IMR-90 (cell line): ENCODE measurements at regions not wholly inside any gene's neighbourhood (a gene's known extent, or its start where the extent isn't known, plus 50 kb on each side); places are given as distances from the start of the nearest gene placed in this dataset.

Source experiments
- ATAC-seq: fragments of 200-7000 bp; cut with Tn5 transposase; 2 replicates; pipeline ENCODE4 v1.9.1; 2020; ENCODE audit warnings: low read depth, mild to moderate bottlenecking, moderate library complexity
- BruUV-seq: library from RNA; stranded (reverse); fragments of 400-500 nt; replicated peaks from 2 replicates; lab custom pipeline; 2021; lab: Mats Ljungman, UMichigan
- CTCF ChIA-PET: fragments of 300-600 bp; formaldehyde crosslinking; extraction: SDS; loops from one replicate; lab custom pipeline; 2021; ENCODE audit warnings: antibody characterized with exemption; lab: Yijun Ruan, JAX
- POLR2A ChIA-PET: fragments of 300-600 bp; sonication (Branson Sonifier 250); formaldehyde crosslinking; loops from one replicate; lab custom pipeline; 2022; ENCODE audit warnings: antibody characterized with exemption; ENCODE audit not compliant: unreplicated experiment; lab: Charles Lee
- DNase-seq: peaks from one replicate; pipeline ENCODE4 v3.0.0; 2013
- H2AFZ ChIP-seq: replicated peaks from 2 replicates; pipeline ENCODE3; 2013; ENCODE audit warnings: low read length, mild to moderate bottlenecking; ENCODE audit not compliant: poor library complexity
- H2AK5ac ChIP-seq: 2 replicates; pipeline ENCODE4 v1.6.1; 2013; ENCODE audit warnings: low read depth, low read length, inconsistent platforms
- H2AK9ac ChIP-seq: replicated peaks from 2 replicates; pipeline ENCODE3; 2013; ENCODE audit warnings: mild to moderate bottlenecking, low read depth, low read length, moderate library complexity; ENCODE audit not compliant: poor library complexity
- H2BK120ac ChIP-seq: 2 replicates; pipeline ENCODE4 v1.6.1; 2013; ENCODE audit warnings: low read depth, low read length, inconsistent platforms
- H2BK15ac ChIP-seq: 3 replicates; pipeline ENCODE4 v1.6.1; 2013; ENCODE audit warnings: low read depth, low read length, inconsistent platforms
- H2BK20ac ChIP-seq: 2 replicates; pipeline ENCODE4 v1.6.1; 2013; ENCODE audit warnings: low read depth, mild to moderate bottlenecking, inconsistent platforms, low read length, moderate library complexity
- H2BK5ac ChIP-seq: 2 replicates; pipeline ENCODE4 v1.6.1; 2013; ENCODE audit warnings: mild to moderate bottlenecking, low read depth, low read length, inconsistent platforms; ENCODE audit not compliant: poor library complexity, severe bottlenecking
- H3K14ac ChIP-seq: replicated peaks from 2 replicates; pipeline ENCODE4 v1.6.1; 2013; ENCODE audit warnings: low read depth, low read length, inconsistent platforms
- H3K18ac ChIP-seq: 2 replicates; pipeline ENCODE4 v1.6.1; 2013; ENCODE audit warnings: low read depth, low read length, control low read depth
- H3K23ac ChIP-seq: 2 replicates; pipeline ENCODE4 v1.6.1; 2013; ENCODE audit warnings: low read depth, low read length, inconsistent platforms
- H3K27ac ChIP-seq: 2 replicates; pipeline ENCODE4 v1.5.1; 2013; ENCODE audit warnings: mild to moderate bottlenecking, control low read depth, low read length; ENCODE audit not compliant: insufficient read depth
- H3K27me3 ChIP-seq: 2 replicates; pipeline ENCODE4 v1.6.1; 2013; ENCODE audit warnings: low read length; ENCODE audit not compliant: control insufficient read depth, insufficient read depth
- H3K36me3 ChIP-seq: 2 replicates; pipeline ENCODE4 v1.6.1; 2013; ENCODE audit warnings: low read length, mixed read lengths; ENCODE audit not compliant: control insufficient read depth, insufficient read depth
- H3K4ac ChIP-seq: 2 replicates; pipeline ENCODE4 v1.6.1; 2013; ENCODE audit warnings: low read depth, low read length, inconsistent platforms
- H3K4me1 ChIP-seq: 2 replicates; pipeline ENCODE4 v1.6.1; 2013; ENCODE audit warnings: low read length, mixed read lengths; ENCODE audit not compliant: control insufficient read depth, insufficient read depth
- H3K4me2 ChIP-seq: 2 replicates; pipeline ENCODE4 v1.6.1; 2013; ENCODE audit warnings: low read depth, mild to moderate bottlenecking, control low read depth, low read length, moderate library complexity
- H3K4me3 ChIP-seq: 2 replicates; pipeline ENCODE4 v1.5.1; 2013; ENCODE audit warnings: low read depth, mild to moderate bottlenecking, control low read depth, low read length, moderate library complexity; ENCODE audit not compliant: insufficient read depth
- H3K56ac ChIP-seq: 2 replicates; pipeline ENCODE4 v1.6.1; 2013; ENCODE audit warnings: low read length, inconsistent platforms; ENCODE audit not compliant: insufficient read depth; ENCODE audit errors: extremely low read depth
- H3K79me1 ChIP-seq, 2 experiments: 2 replicates each; pipeline ENCODE4 v1.6.1; 2013; ENCODE audit warnings: low read length in 2 of 2, inconsistent platforms in 1 of 2, low read depth in 1 of 2
- H3K9ac ChIP-seq: 2 replicates; pipeline ENCODE4 v1.6.1; 2013; ENCODE audit warnings: low read depth, low read length, control low read depth
- H3K9me1 ChIP-seq: 2 replicates; pipeline ENCODE4 v1.6.1; 2013; ENCODE audit warnings: low read length, inconsistent platforms; ENCODE audit not compliant: insufficient read depth
- H3K9me3 ChIP-seq: 2 replicates; pipeline ENCODE4 v1.6.1; 2013; ENCODE audit warnings: low read length; ENCODE audit not compliant: control insufficient read depth, insufficient read depth
- H4K20me1 ChIP-seq: 2 replicates; pipeline ENCODE4 v1.6.1; 2013; ENCODE audit warnings: low read length, inconsistent platforms; ENCODE audit not compliant: insufficient read depth
- H4K5ac ChIP-seq: 2 replicates; pipeline ENCODE4 v1.6.1; 2013; ENCODE audit warnings: mild to moderate bottlenecking, low read depth, low read length, control low read depth
- H4K8ac ChIP-seq, 2 experiments: 2 replicates each; pipeline ENCODE4 v1.6.1; 2013; ENCODE audit warnings: low read depth in 2 of 2, low read length in 2 of 2, control low read depth in 1 of 2, inconsistent platforms in 1 of 2
- H4K91ac ChIP-seq: 2 replicates; pipeline ENCODE4 v1.6.1; 2013; ENCODE audit warnings: low read depth, low read length, inconsistent platforms; ENCODE audit not compliant: insufficient read depth
- CEBPB ChIP-seq: IDR thresholded peaks from 2 replicates; pipeline ENCODE4 v1.6.1; 2012; ENCODE audit warnings: low read depth, low read length, improper control_type of control experiment
- CHD1 ChIP-seq: IDR thresholded peaks from 2 replicates; pipeline ENCODE4 v1.6.1; 2012; ENCODE audit warnings: low read depth, low read length, improper control_type of control experiment
- ELK1 ChIP-seq: fragments of 150-350 bp; IDR thresholded peaks from 2 replicates; pipeline ENCODE4 v1.6.1; 2016; ENCODE audit warnings: low read depth, mild to moderate bottlenecking, low read length, moderate library complexity, borderline replicate concordance
- FOS ChIP-seq: fragments of 150-350 bp; IDR thresholded peaks from 2 replicates; pipeline ENCODE4 v1.6.1; 2016; ENCODE audit warnings: low read depth, low read length
- MAFK ChIP-seq: IDR thresholded peaks from 2 replicates; pipeline ENCODE4 v1.6.1; 2012; ENCODE audit warnings: low read depth, low read length, improper control_type of control experiment
- MAZ ChIP-seq: IDR thresholded peaks from 2 replicates; pipeline ENCODE4 v1.6.1; 2012; ENCODE audit warnings: low read depth, mild to moderate bottlenecking, low read length, improper control_type of control experiment, moderate library complexity, borderline replicate concordance
- MXI1 ChIP-seq: IDR thresholded peaks from 2 replicates; pipeline ENCODE4 v1.6.1; 2012; ENCODE audit warnings: low read depth, mild to moderate bottlenecking, low read length, moderate library complexity, borderline replicate concordance
- NFE2L2 ChIP-seq: fragments of 150-350 bp; IDR thresholded peaks from 2 replicates; pipeline ENCODE4 v1.6.1; 2016; ENCODE audit warnings: low read depth, mild to moderate bottlenecking, low read length
- RCOR1 ChIP-seq: IDR thresholded peaks from 2 replicates; pipeline ENCODE4 v1.6.1; 2012; ENCODE audit warnings: mild to moderate bottlenecking, low read length, improper control_type of control experiment; ENCODE audit not compliant: insufficient replicate concordance
- RFX5 ChIP-seq: IDR thresholded peaks from 2 replicates; pipeline ENCODE4 v1.8.0; 2012; ENCODE audit warnings: low read depth, mild to moderate bottlenecking, low read length, moderate library complexity
- SMC3 ChIP-seq: fragments of 150-350 bp; IDR thresholded peaks from 2 replicates; pipeline ENCODE4 v1.6.1; 2016; ENCODE audit warnings: low read depth, mild to moderate bottlenecking, antibody characterized with exemption, low read length, moderate library complexity
- USF2 ChIP-seq: fragments of 150-350 bp; IDR thresholded peaks from 2 replicates; pipeline ENCODE4 v1.6.1; 2017; ENCODE audit warnings: mild to moderate bottlenecking, antibody characterized with exemption, low read length, low read depth
- WGBS, 2 experiments: methylation state at CpG; one replicate each; pipeline versions ENCODE4 v1.1.5 to v1.1.7; 2013; ENCODE audit warnings: missing lambda C conversion rate in 2 of 2; ENCODE audit not compliant: insufficient read length in 1 of 2; ENCODE audit errors: extremely low coverage in 2 of 2; 5-methylcytosine and 5-hydroxymethylcytosine counted together
- dilution Hi-C: fragments of 300-500 bp; cut with HindIII; formaldehyde crosslinking; loops from one replicate; pipeline ENCODE4 v1.14.3; 2018; ENCODE audit warnings: low sequenced_read_pairs; ENCODE audit not compliant: unreplicated experiment
- in situ Hi-C: fragments of 300-500 bp; cut with MboI; formaldehyde crosslinking; loops from 3 replicates; pipeline ENCODE4 v1.14.3; 2019; ENCODE audit warnings: low sequenced_read_pairs, inconsistent platforms, mixed read lengths
- intact Hi-C: fragments of 100-400 bp; cut with micrococcal nuclease; formaldehyde crosslinking; loops from 2 replicates; pipeline ENCODE4 v1.10.0; 2022

DNA sequence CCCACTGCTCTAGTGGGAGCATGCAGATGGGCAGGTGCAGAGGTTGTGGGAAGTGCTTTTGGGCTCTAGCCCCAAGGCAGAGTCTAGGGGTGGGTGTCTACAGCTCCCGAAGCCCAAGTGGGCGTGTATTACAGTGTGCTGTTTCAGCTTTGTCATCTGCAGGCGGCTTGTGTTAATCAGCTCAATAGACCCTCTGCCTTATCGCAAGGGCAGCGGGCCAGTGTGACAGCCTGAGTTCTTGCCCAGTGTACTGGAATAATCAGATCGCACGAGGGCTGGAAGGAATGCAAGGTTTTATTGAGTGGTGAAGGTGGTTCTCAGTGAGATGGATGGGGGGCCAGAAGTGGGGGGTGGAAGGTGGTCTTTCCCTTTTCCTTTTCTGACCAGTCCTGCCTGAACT, 529.4 kb upstream of the AMOT start:
- Histone ChIP-seq H3K27ac (no peak overlapping the region), H3K4me2 (no peak overlapping the region), H3K36me3 (no peaks in the 10 kb centered on the region), H2BK15ac (no peak overlapping the region), H3K79me1 (no peaks in the 10 kb centered on the region), H2AFZ (no peak overlapping the region), H3K9ac (no peak overlapping the region), H4K20me1 (no peaks in the 10 kb centered on the region), H2AK9ac (no peak overlapping the region), H2BK20ac (no peak overlapping the region), H3K4ac (no peak overlapping the region), H3K9me3 (peaks cover 3% of the 10 kb centered on the region; the same call in 1 of the 2 replicates), H3K14ac (no peak overlapping the region), H3K18ac (no peak overlapping the region), H3K23ac (no peak overlapping the region), H3K4me3 (no peak overlapping the region), H4K91ac (no peak overlapping the region), H3K27me3 (peaks cover 2% of the 10 kb centered on the region; the same call in 1 of the 2 replicates), H3K9me1 (no peaks in the 10 kb centered on the region), H4K5ac (no peak overlapping the region), H3K56ac (no peak overlapping the region), H4K8ac (no peak overlapping the region), H2BK5ac (no peak overlapping the region), H2AK5ac (no peak overlapping the region), H3K4me1 (no peaks in the 10 kb centered on the region), H2BK120ac (no peak overlapping the region)
- no CpG with 5 or more reads among the region's 7 CpGs for WGBS, 2 experiments
- in situ Hi-C loops, result no loop called here
- ChIA-PET POLR2A (no interaction called here), CTCF (no interaction called here)
- DNase-seq (no peak), ATAC-seq (no peak)
- intact Hi-C loops, result no loop called here
- BruUV-seq, result no TSS peak
- dilution Hi-C loops, result no loop called here
- TF ChIP-seq RFX5 (no peak), SMC3 (no peak), CEBPB (no peak), ELK1 (no peak), MAFK (no peak), RCOR1 (no peak), CHD1 (no peak), USF2 (no peak), MAZ (no peak), FOS (no peak), NFE2L2 (no peak), MXI1 (no peak)
